HG03460 (cell line): ENCODE measurements at regions not wholly inside any gene's neighbourhood (a gene's known extent, or its start where the extent isn't known, plus 50 kb on each side); places are given as distances from the start of the nearest gene placed in this dataset.

Experiments used
- ATAC-seq: cut with Tn5 transposase; IDR thresholded peaks from one replicate; pipeline ENCODE4 v1.9.1; 2021; ENCODE audit not compliant: unreplicated experiment

DNA sequence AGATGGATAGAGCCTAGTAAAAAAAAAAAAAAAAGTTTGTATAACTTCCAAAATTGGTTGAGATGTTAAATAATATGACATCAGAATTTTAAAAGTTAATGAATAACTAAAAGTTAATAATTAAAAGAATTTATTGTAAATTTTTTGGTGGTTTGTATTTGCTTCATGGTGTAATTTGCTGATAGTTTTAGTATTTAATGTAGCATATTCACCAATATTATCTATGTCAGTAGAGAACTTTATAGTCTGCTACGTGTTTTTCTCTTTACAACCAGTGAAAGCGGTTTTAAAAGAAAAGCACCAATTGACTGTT, 51.8 kb upstream of the STEAP4 start:
- no peak for ATAC-seq

DNA sequence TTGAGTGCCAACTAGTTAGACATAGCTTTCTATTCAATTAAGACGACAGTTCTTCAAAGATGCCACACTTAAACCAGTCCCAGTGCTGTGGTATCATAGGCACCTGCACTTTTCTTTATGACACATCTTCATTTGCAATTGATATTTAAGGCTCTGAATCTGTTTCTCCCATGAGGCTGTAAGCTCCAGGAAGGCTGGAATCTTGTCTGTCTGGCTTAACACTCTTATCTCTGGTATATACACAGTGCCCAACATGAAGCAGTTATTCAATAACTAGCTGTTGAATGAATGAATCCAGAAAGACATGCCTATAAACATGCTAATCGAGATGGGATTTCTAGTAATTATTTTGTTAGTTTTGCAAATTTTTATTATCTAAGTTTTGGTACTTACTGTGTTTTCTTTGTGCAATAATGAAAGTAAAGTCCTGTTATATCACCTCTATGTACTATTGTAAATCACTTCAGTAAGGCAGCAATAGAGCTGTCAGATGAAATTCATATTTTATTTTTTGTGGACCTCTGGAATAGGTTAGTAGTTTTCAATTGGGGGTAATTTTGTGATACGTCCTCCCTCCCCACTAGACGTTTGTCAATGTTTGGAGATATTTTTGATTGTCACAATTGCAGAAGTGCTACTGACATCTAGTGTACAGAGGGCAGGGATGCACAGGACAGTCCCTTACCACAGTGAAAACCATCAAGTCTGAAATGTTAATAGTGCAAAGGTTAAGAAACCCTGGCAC, 51.3 kb upstream of the STEAP4 start:
- peak; percentile 80 for ATAC-seq

DNA sequence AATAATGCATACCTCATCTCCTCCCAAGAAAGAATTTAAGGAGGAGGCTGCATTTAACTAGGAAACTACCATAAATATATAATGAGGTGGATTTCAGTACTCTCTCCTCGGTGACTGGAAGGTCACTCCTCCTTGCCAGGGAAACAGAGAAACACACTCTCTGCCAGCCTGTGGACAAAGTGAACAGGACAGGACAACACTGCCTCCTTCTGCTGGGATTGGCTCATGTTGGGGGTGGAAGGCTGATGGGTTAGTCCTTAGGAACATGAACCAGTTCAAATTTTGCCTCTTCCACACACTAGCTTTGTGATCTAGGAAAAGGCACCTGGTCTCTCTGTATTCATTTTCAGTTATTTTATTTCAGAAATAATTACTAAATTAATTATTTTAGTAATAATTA, 50.6 kb upstream of the STEAP4 start:
- no peak for ATAC-seq
